Fibroblast of upper back skin (primary cell): ENCODE measurements at regions not wholly inside any gene's neighbourhood (a gene's known extent, or its start where the extent isn't known, plus 50 kb on each side); places are given as distances from the start of the nearest gene placed in this dataset.

Source experiments
- DNase-seq: peaks from one replicate; pipeline ENCODE4 v3.0.0-alpha.2; 2013

- no peak for DNase-seq
These were observed 579.6 kb upstream of the SALL3 start for GRCh38 chr18:78399992-78400503.

DNA sequence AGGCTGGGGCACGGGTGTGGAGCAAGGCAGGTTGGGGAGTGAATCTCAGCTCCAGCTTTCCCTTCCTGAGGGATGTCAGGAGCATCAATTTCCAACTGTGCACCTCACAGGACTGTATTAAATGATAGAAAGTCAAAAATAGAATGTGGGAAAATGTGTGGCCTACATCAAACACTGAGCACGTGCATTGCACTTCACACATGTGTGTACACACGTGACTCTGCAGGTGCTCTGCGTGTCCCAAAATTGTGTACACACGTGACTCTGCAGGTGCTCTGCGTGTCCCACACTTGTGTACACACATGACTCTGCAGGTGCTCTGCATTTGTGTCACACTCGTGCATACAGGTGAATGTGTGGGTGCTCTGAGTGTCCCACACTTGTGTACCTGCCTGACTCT is 577.2 kb upstream of the SALL3 start:
- no peak for DNase-seq

DNA sequence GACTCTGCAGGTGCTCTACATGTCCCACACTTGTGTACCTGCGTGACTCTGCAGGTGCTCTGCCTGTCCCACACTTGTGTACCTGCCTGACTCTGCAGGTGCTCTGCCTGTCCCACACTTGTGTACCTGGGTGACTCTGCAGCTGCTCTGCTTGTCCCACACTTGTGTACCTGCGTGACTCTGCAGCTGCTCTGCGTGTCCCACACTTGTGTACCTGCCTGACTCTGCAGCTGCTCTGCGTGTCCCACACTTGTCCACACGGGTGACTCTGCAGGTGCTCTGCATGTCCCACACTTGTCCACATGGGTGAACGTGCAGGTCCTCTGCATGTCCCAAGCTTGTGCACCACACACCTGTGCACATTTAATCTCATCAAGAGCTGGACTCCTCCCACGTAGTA is 576.7 kb upstream of the SALL3 start:
- no peak for DNase-seq

DNA sequence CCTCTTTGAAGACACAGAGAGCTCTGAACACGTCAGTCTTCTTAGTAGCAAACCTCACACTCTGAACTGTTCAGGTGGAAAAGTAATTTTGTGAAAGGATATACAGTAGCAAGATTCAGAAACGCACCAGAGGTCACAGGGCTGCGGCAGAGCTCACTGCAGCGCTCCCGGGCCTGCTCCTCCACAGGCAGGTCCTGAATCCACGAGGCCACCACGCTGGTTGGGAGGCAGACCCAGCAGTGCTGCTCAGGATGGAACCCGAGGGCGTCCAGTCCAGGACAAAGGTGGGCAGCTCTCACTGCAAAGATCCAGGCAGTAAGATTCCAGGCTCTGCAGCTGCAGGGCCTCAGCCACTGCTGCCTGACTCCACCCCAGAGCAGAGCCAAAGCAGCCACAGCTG is 576.2 kb upstream of the SALL3 start:
- DNase-seq: no peak

- DNase-seq: no peak
These were observed 573.9 kb upstream of the SALL3 start for GRCh38 chr18:78405763-78406162.

- DNase-seq: no peak
These were observed 572.7 kb upstream of the SALL3 start for GRCh38 chr18:78406743-78407465.

GRCh38 chr18:78407466-78407844 is 572.2 kb upstream of the SALL3 start:
- no peak for DNase-seq

- DNase-seq: no peak
These were observed 571.0 kb upstream of the SALL3 start for GRCh38 chr18:78408623-78409022.

GRCh38 chr18:78410094-78410786 is 569.4 kb upstream of the SALL3 start:
- no peak for DNase-seq

DNA sequence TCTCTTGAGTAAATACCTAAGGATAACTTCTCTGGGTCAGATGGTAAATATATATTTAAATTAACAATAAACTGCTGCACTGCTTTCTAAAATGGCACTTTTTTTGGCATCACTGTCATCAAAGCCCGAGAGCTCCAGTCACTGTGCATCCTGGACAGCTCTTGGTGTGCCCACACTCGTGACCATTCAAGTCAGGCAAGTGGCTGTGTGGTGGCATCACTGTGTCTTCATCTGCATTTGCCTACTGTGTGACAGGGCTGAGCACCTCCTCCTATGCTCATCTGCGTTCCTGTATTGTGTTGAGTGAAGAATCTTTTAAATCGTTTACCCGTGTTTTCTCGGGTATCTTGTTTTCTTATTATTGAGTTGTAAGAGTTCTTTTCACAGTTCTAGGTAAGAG is 568.1 kb upstream of the SALL3 start:
- DNase-seq: no peak

DNA sequence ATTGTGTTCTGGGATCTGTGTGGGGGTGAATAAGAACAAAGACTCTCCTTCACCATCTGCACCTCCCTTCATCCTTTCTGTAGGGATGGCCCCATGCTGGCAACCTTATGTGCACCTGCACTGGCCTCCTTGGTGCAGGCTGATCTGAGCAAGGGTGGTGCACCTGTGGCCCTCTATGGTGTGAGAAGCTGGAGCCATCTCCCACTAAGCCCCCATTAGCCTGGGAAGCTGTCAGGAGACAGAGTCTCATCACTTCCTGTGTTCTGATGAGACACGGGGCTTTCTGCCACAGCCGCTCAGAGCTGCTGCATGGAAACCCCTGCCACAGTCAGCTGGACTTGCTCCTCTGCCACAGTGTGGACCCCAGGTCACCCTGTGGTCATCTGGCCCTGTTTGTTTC is 565.3 kb upstream of the SALL3 start:
- no peak for DNase-seq

GRCh38 chr18:78416853-78417252 is 562.8 kb upstream of the SALL3 start:
- DNase-seq: no peak

DNA sequence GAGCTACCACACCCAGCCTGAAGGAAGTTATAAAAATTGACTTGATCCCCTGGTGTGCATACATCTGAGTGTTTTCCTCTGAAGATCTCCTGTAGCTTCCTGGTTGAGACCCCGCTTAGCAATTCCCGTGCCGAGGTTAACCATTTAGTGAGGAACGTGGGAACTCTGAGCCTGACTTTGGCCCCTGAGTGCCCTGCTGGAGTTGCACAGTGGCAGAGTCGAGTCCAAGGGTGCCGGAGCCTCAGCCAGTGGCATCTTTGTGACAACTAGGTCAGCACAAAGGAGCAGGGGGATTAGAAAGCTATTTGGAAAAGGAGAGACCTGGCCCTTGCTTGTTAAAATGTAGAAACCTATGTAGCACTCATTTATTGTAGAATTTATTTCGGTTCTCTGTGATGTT is 561.2 kb upstream of the SALL3 start:
- DNase-seq: no peak

DNA sequence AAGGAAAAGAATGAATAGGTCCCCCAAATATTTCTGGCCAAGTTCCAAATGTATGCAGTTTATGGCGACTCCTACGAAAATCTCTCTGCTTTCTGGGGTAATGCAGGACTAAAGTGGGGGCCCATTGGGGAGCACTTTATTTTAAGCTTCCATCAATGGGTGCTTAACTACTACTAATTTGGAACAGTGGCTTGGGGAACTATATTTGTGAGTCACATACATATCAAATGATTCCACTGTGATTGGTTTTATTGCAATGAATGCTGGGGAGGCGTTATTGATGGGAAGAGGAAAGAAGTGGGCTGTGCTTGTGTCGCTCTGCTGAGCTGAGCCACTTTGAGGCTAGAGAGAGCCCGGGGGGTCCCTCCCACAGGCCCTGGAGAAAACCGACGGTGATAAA is 560.4 kb upstream of the SALL3 start:
- DNase-seq: no peak

DNA sequence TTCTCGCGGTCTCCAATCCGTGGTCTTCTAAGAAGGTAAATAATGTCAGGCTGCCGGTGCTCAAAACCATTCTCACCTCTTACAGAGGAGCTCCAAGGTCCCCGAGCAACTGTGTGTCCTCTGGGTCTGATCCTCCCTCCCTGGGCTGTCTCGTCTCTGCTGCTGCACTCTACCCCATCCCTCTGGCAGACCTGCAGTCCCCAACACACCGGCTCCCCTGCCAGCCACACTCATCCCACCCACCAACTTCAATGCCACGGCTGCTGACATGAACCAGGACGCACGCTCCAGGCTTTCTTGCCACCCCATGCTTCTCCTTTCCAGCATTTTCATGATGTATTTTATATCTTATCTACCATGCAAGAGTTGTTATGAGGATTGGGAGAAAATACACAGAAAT is 559.5 kb upstream of the SALL3 start:
- no peak for DNase-seq

GRCh38 chr18:78421392-78421791 is 558.2 kb upstream of the SALL3 start:
- no peak for DNase-seq

DNA sequence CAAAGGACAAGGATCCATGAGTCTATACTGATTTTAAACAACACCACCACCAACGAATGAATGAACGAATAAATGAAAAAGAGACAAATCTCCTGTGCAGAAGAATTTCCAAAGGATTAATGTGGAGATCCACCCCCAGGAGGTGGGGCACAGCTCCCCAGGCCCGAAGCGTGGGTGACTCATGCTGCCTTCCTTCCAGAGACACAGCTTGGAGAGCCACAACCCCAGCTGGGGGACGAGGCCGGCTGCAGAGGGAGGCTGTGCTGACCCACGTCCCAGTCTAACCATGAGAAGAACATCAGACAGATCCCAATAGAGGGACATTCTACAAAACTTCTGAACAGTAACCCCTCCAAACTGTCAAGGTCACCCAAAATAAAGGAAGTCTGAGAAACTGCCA is 557.3 kb upstream of the SALL3 start:
- DNase-seq: no peak

GRCh38 chr18:78423811-78424210 is 555.8 kb upstream of the SALL3 start:
- DNase-seq: no peak

DNA sequence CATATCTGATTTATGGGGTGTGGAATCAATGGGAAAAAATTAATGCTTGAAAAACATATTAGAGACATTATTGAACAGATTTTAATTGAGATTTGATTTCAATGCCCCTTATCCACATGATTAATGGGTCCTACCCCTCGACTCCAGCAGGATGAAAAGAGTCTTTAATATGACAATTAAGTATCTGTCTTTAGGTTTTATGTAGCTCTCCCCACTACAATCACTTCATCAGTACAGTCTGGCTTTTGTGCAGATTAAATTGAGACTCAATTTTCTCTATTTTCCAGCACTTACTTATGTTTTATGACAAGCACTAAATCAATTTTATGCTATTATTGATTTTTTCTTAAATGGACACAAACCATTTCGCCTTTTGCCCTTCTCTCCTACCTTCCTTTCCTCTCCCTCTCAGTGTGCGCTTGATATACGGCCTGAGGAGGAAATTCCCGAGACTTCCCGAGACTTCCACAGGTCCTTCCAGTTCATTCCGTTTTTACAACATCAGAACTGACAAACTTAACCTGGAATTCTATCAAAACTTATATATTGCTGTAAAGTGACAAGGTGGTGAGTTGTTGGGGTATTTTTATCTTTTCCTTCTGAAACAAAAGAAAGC is 555.1 kb upstream of the SALL3 start:
- DNase-seq: no peak

GRCh38 chr18:78425019-78425412 is 554.6 kb upstream of the SALL3 start:
- no peak for DNase-seq

- DNase-seq: no peak
These were observed 552.5 kb upstream of the SALL3 start for GRCh38 chr18:78427081-78427480.

DNA sequence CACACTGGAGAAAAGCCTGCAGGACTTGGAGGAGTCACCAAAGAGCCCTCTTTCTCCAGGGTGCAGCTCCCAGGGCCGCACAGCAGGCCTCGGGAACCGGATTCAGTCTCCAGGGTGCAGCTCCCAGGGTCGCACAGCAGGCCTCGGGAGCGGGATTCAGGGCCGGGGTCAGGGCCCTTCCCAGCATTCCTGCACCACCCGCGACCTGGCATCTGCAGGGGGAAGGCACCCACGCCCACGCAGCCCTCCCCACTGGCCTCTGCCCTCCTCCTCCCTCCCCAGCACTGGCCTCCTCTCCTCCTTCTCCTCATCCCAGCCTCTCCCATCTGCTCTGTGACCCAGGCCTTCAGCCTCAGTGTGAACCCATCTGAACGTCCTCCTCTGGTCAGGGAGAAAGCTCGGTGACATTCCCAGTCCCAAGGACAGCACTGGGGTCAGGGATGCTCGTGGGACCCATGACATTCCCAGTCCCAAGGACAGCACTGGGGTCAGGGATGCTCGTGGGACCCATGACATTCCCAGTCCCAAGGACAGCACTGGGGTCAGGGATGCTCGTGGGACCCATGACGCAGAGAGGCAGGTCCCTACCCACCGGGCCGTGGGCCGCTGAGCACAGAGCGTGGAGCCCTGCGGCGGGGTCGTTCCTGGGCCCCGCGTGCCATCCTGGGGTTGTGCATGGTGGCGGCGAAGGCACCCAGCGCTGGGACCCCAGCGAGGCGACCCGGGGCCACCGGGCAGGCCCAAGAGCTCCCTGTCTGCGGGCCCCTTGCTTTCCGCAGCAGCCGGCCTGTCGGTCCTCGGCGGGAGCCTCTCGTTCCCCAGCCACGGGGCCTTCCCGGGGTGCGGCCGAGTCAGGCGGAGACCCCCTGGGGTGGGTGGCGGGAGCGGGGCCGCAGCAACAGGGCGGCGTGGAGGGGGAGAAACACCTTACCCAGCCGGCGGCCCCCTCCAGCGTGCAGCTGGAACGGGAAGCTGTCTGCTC is 550.2 kb upstream of the SALL3 start:
- no peak for DNase-seq
